ENCODE measurements at regions not wholly inside any gene's neighbourhood (a gene's known extent, or its start where the extent isn't known, plus 50 kb on each side); places are given as distances from the start of the nearest gene placed in this dataset.

GRCh38 chr21:15496911-15497310 lies 232.9 kb upstream of the USP25 start:
- Histone ChIP-seq H2BK15ac (ENCODE audit: low read depth, low read length) (no peak overlapping the region), H3K23ac (ENCODE audit: low read depth, low read length) (no peak overlapping the region), H3K4me2 (ENCODE audit: low read depth, low read length) (no peak overlapping the region), H2AK9ac (replicated peaks; ENCODE audit: low read depth, low read length, poor library complexity) (no peak overlapping the region), H2AFZ (replicated peaks; ENCODE audit: low read length, poor library complexity) (no peak overlapping the region), H4K20me1 (ENCODE audit: insufficient read depth, low read length) (no peaks in the 10 kb centered on the region), H3K18ac (ENCODE audit: low read depth, low read length) (no peak overlapping the region), H4K5ac (ENCODE audit: low read depth, low read length) (no peak overlapping the region), H3K4me1 (ENCODE audit: control insufficient read depth, insufficient read depth, low read length) (no peaks in the 10 kb centered on the region), H3K79me1 (ENCODE audit: low read depth in 1 of 2, low read length in 2 of 2) (no peaks in the 10 kb centered on the region), H3K4me3 (ENCODE audit: insufficient read depth, low read depth, low read length) (no peak overlapping the region), H3K14ac (replicated peaks; ENCODE audit: low read depth, low read length) (no peak overlapping the region), H4K91ac (ENCODE audit: insufficient read depth, low read depth, low read length) (no peak overlapping the region), H3K9me3 (ENCODE audit: control insufficient read depth, insufficient read depth, low read length) (no peaks in the 10 kb centered on the region), H4K8ac (ENCODE audit: low read depth in 2 of 2, low read length in 2 of 2) (no peak overlapping the region), H3K9me1 (ENCODE audit: insufficient read depth, low read length) (no peaks in the 10 kb centered on the region), H2BK5ac (ENCODE audit: low read depth, low read length, poor library complexity, severe bottlenecking) (no peak overlapping the region), H2BK120ac (ENCODE audit: low read depth, low read length) (no peak overlapping the region), H3K27me3 (ENCODE audit: control insufficient read depth, insufficient read depth, low read length) (no peaks in the 10 kb centered on the region; the same call in 1 of the 2 replicates), H2BK20ac (ENCODE audit: low read depth, low read length) (no peak overlapping the region), H3K36me3 (ENCODE audit: control insufficient read depth, insufficient read depth, low read length) (no peaks in the 10 kb centered on the region), H3K4ac (ENCODE audit: low read depth, low read length) (no peak overlapping the region), H3K27ac (ENCODE audit: insufficient read depth, low read length) (no peak overlapping the region), H3K9ac (ENCODE audit: low read depth, low read length) (no peak overlapping the region), H3K56ac (ENCODE audit: extremely low read depth, insufficient read depth, low read length) (no peak overlapping the region), H2AK5ac (ENCODE audit: low read depth, low read length) (no peak overlapping the region)
- no peak for DNase-seq
- ChIA-PET POLR2A (ENCODE audit: unreplicated experiment) (no interaction called here), CTCF (no interaction called here)
- intact Hi-C loops (cut with micrococcal nuclease) (no loop called here), in situ Hi-C loops (cut with MboI; ENCODE audit: low sequenced_read_pairs) (loop anchor here (25.0 kb wide), 1 partner anchor 635 kb away; no protein-coding TSS in a partner anchor), dilution Hi-C loops (cut with HindIII; ENCODE audit: low sequenced_read_pairs, unreplicated experiment) (no loop called here)
- ATAC-seq (ENCODE audit: low read depth) = no peak
- 17% methylated on average over 1 of the region's 2 CpGs; no CpG with 5 or more reads in 1 of the 2 experiments for WGBS, 2 experiments (ENCODE audit: extremely low coverage in 2 of 2, insufficient read length in 1 of 2)
- BruUV-seq (replicated peaks) = no TSS peak
- TF ChIP-seq MAZ (IDR thresholded peaks at IDR 0.05; ENCODE audit: borderline replicate concordance, low read depth, low read length) = no peak
- no peak for TF ChIP-seq ELK1 (IDR thresholded peaks at IDR 0.05; ENCODE audit: borderline replicate concordance, low read depth, low read length)
- TF ChIP-seq SMC3 (IDR thresholded peaks at IDR 0.05; ENCODE audit: low read depth, low read length) = no peak
- no peak for TF ChIP-seq NFE2L2 (IDR thresholded peaks at IDR 0.05; ENCODE audit: low read depth, low read length)
- no peak for TF ChIP-seq MAFK (IDR thresholded peaks at IDR 0.05; ENCODE audit: low read depth, low read length)
- TF ChIP-seq FOS (IDR thresholded peaks at IDR 0.05; ENCODE audit: low read depth, low read length) = no peak

Measured in IMR-90 (cell line).